Sigmoid colon (tissue), 6 donors: ENCODE measurements at regions not wholly inside any gene's neighbourhood (a gene's known extent, or its start where the extent isn't known, plus 50 kb on each side); places are given as distances from the start of the nearest gene placed in this dataset.

Source experiments
- DNase-seq: peaks from one replicate; pipeline ENCODE4 v3.0.0-alpha.2; 2019
- H3K27ac ChIP-seq, 4 donors: fragments of 200-600 bp; sonication (generic); one replicate each; pipeline ENCODE4 v1.5.1; 2016 to 2019; ENCODE audit warnings: mild to moderate bottlenecking in 1 of 4
- H3K27me3 ChIP-seq, 3 donors: fragments of 200-600 bp; sonication (generic); one replicate each; pipeline ENCODE4 v1.5.1; 2019; ENCODE audit warnings: mild to moderate bottlenecking in 1 of 3
- H3K36me3 ChIP-seq, 4 donors: fragments of 200-600 bp; sonication (generic); one replicate each; pipeline ENCODE4 v1.5.1; 2016 to 2019
- H3K4me1 ChIP-seq, 4 donors: fragments of 200-600 bp; sonication (generic); one replicate each; pipeline ENCODE4 v1.5.1; 2017 to 2019
- H3K4me3 ChIP-seq, 4 donors: fragments of 200-600 bp; sonication (generic); one replicate each; pipeline ENCODE4 v1.5.1; 2017 to 2019; ENCODE audit warnings: mild to moderate bottlenecking in 2 of 4, moderate library complexity in 1 of 4
- H3K9me3 ChIP-seq, 4 donors: fragments of 200-600 bp in 3 of 4; sonication (generic) in 3 of 4; one replicate each; pipeline versions ENCODE4 v1.5.1 to v1.6.1; 2013 to 2019
- EP300 ChIP-seq, 4 donors: sonication (generic); formaldehyde crosslinking; IDR thresholded peaks; one replicate each; pipeline ENCODE4 v1.6.1; 2017; ENCODE audit warnings: antibody characterized with exemption in 4 of 4
- POLR2A ChIP-seq, 2 donors: fragments of 450-650 bp; IDR thresholded peaks; one replicate each; pipeline ENCODE4 v1.6.1; 2016; ENCODE audit warnings: antibody characterized with exemption in 2 of 2, mild to moderate bottlenecking in 2 of 2, moderate library complexity in 2 of 2
- POLR2AphosphoS5 ChIP-seq, 4 donors: sonication (generic); formaldehyde crosslinking; IDR thresholded peaks; one replicate each; pipeline ENCODE4 v1.6.1; 2017; ENCODE audit warnings: antibody characterized with exemption in 4 of 4
- WGBS, 2 donors: extraction: QIAGEN DNeasy Blood & Tissue Kit; methylation state at CpG; one replicate each; pipeline ENCODE4 v1.1.7; 2013; 5-methylcytosine and 5-hydroxymethylcytosine counted together
- intact Hi-C: fragments of 100-400 bp; cut with DNase I; formaldehyde crosslinking; loops from one replicate; pipeline ENCODE4 v1.15.1; 2023
- TF ChIP-seq, protein P1 (sequence below), 4 experiments: fragments of 450-650 bp in 3 of 4; fragments of 200-600 bp in 1 of 4; IDR thresholded peaks; one replicate each; pipeline ENCODE4 v1.5.1; 2016 to 2019; ENCODE audit warnings: antibody characterized with exemption in 4 of 4, mild to moderate bottlenecking in 3 of 4, moderate library complexity in 2 of 4
- donor health status: healthy with polysubstance abuse.
- donor health status: healthy.

DNA sequence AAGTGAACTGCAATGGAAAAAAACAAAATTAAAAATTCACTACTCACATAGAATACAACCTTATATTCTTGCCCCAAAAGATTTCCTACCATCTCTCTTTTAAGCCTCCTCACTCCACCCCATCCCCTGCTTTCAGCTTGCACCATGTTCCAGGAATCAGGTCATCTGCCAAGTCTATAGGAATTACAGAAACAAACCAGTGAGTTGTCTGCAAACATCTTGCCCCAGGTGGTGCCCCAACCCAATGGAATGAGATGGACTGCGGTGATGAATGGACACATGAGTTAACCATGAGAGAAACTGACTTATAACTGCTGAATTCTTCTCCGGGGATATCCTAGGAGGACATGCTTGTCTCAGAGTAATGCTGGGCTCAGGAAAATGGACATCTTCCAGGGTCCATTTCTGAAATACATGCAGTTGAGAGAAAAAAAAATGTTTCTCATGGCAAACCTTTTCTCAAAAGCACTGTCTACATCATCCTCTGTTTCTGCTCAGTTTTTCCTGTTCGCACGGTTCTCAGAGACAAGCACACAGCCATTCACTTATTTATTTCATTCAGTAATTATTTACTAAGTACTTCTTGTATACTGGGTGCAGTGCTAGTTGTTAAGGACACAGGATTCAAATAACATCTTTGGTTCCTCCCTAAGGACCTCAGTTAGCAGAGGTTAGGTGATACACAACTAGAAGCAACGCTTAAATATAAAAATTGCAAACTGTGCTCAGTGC is 350.0 kb downstream of the RND3 start:
- Histone ChIP-seq H3K4me1 (peaks cover 0 to 4% (median 0%) of the 10 kb centered on the region in 4 donors), H3K4me3 (no peak overlapping the region), H3K27ac (no peak overlapping the region), H3K9me3 (no peaks in the 10 kb centered on the region), H3K36me3 (no peaks in the 10 kb centered on the region), H3K27me3 (no peaks in the 10 kb centered on the region)
- TF ChIP-seq, protein P1, sequence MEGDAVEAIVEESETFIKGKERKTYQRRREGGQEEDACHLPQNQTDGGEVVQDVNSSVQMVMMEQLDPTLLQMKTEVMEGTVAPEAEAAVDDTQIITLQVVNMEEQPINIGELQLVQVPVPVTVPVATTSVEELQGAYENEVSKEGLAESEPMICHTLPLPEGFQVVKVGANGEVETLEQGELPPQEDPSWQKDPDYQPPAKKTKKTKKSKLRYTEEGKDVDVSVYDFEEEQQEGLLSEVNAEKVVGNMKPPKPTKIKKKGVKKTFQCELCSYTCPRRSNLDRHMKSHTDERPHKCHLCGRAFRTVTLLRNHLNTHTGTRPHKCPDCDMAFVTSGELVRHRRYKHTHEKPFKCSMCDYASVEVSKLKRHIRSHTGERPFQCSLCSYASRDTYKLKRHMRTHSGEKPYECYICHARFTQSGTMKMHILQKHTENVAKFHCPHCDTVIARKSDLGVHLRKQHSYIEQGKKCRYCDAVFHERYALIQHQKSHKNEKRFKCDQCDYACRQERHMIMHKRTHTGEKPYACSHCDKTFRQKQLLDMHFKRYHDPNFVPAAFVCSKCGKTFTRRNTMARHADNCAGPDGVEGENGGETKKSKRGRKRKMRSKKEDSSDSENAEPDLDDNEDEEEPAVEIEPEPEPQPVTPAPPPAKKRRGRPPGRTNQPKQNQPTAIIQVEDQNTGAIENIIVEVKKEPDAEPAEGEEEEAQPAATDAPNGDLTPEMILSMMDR (IDR thresholded peaks at IDR 0.05), result no peak
- TF ChIP-seq POLR2A (IDR thresholded peaks at IDR 0.05) (no peak), EP300 (IDR thresholded peaks at IDR 0.05) (no peak), POLR2AphosphoS5 (IDR thresholded peaks at IDR 0.05) (no peak)
- DNase-seq, result no peak
- intact Hi-C loops, result no loop called here
- 88 to 94% methylated on average over 5 of the region's 5 CpGs for WGBS, 2 donors

DNA sequence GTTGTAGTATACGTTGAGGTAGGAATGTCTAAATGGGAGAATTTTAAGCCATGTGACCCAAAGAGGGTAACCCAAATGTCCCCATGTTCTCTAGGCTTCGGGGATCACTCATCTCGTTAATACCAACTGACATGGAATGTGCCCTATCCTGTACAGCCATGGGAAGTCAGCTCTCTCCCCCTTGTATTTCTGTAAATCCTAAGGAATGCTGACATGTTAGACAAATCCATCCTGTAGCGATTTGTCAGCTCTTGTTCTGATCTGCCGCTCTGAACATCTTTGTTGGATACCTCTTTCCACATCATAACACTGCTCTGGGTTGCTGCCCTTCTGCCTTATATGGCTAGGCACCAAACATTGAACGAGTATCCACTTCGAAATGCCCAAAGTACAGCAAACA is 350.6 kb downstream of the RND3 start:
- H3K4me3 ChIP-seq, result no peak overlapping the region

DNA sequence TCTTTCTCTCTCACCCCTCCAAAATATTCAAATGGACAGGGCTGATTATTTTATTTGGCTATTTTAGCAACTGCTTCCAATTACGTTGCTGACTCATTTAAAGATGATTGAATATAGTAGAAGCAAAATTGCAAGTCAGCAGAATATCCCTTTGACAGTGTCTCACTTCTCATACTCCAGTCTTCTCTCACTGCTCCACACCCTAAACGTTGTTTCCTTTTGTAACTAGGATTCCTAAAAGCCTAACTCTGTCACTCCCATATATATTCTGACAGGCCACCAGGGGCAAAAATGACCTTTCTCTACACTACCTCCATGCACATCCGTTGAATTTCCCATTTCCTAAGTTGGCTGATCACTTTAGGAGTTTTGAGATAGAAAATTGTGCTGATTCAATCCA is 351.1 kb downstream of the RND3 start:
- H3K27ac ChIP-seq, result no peak overlapping the region
- TF ChIP-seq EP300 (IDR thresholded peaks at IDR 0.05) (no peak), POLR2A (IDR thresholded peaks at IDR 0.05) (no peak), POLR2AphosphoS5 (IDR thresholded peaks at IDR 0.05) (no peak)
- TF ChIP-seq, protein P1 (IDR thresholded peaks at IDR 0.05), result no peak
- peaks cover 0 to 4% (median 0%) of the 10 kb centered on the region in 4 donors for H3K4me1 ChIP-seq
- no peaks in the 10 kb centered on the region for H3K27me3 ChIP-seq
- no peaks in the 10 kb centered on the region for H3K36me3 ChIP-seq
- no peak overlapping the region for H3K4me3 ChIP-seq
- intact Hi-C loops, result no loop called here
- DNase-seq, result no peak
- WGBS, 2 donors, result 69 to 71% methylated on average over 3 of the region's 3 CpGs
- H3K9me3 ChIP-seq, result no peaks in the 10 kb centered on the region

More for the DNA sequence above, 350.6 kb downstream of the RND3 start:
- DNase-seq, result no peak
- Histone ChIP-seq H3K4me1 (peaks cover 0 to 4% (median 0%) of the 10 kb centered on the region in 4 donors), H3K27ac (no peak overlapping the region), H3K9me3 (no peaks in the 10 kb centered on the region), H3K27me3 (no peaks in the 10 kb centered on the region), H3K36me3 (no peaks in the 10 kb centered on the region)
- 75 to 91% methylated on average over 7 of the region's 7 CpGs for WGBS, 2 donors
- TF ChIP-seq EP300 (IDR thresholded peaks at IDR 0.05), result no peak
- no peak for TF ChIP-seq POLR2AphosphoS5 (IDR thresholded peaks at IDR 0.05)
- TF ChIP-seq, protein P1 (IDR thresholded peaks at IDR 0.05), result no peak
- no peak for TF ChIP-seq POLR2A (IDR thresholded peaks at IDR 0.05)
- intact Hi-C loops, result no loop called here

DNA sequence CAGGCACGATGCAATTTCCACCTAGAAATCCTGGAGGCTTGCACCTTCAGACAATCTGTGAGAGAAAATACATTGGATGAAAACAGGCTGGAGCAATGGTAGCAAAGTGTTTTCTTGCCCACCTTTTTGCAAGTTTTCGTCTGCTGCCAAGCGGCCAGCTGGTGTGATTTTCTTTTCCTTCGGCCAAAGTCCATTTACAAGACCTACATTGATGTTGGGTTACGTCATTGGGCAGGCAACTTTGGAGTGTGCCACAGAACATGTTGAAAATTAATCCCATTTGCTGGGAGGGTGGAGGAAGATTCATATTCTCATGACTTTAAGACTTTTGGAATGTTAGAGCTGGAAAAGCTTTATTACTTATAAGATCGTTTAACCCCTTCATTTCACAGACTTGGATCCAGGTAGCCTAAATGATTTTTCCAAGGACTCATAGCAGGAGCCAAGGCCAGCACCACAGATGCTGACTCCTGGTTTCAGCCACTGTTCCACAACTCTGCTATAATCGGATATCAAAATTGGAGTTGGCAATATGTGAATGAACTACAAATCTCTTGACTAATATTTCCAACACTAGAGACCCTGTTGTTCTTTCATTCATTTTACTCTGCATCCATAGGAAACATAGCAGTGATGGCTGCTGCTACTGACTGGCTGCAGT is 352.1 kb downstream of the RND3 start:
- no peaks in the 10 kb centered on the region for H3K36me3 ChIP-seq
- 27 to 75% methylated on average over 7 of the region's 7 CpGs for WGBS, 2 donors
- DNase-seq, result no peak
- no peaks in the 10 kb centered on the region for H3K9me3 ChIP-seq
- no peak overlapping the region for H3K27ac ChIP-seq
- peaks cover 0 to 4% (median 0%) of the 10 kb centered on the region in 4 donors for H3K4me1 ChIP-seq
- H3K4me3 ChIP-seq, result no peak overlapping the region
- TF ChIP-seq, protein P1 (IDR thresholded peaks at IDR 0.05), result no peak
- no peak for TF ChIP-seq EP300 (IDR thresholded peaks at IDR 0.05)
- TF ChIP-seq POLR2AphosphoS5 (IDR thresholded peaks at IDR 0.05), result no peak
- no peak for TF ChIP-seq POLR2A (IDR thresholded peaks at IDR 0.05)
- no peaks in the 10 kb centered on the region for H3K27me3 ChIP-seq
- intact Hi-C loops, result no loop called here
